LHCN-M2 (cell line): ENCODE measurements at regions not wholly inside any gene's neighbourhood (a gene's known extent, or its start where the extent isn't known, plus 50 kb on each side); places are given as distances from the start of the nearest gene placed in this dataset.
"Not testable (repeated sequence)": the region's sequence is repeated elsewhere in the genome, so short reads cannot be mapped to it uniquely, and the experiment has no call there.

Experiments used
- DNase-seq: peaks from one replicate; pipeline ENCODE4 v3.0.0-alpha.2; 2012; ENCODE audit warnings: low read depth

DNA sequence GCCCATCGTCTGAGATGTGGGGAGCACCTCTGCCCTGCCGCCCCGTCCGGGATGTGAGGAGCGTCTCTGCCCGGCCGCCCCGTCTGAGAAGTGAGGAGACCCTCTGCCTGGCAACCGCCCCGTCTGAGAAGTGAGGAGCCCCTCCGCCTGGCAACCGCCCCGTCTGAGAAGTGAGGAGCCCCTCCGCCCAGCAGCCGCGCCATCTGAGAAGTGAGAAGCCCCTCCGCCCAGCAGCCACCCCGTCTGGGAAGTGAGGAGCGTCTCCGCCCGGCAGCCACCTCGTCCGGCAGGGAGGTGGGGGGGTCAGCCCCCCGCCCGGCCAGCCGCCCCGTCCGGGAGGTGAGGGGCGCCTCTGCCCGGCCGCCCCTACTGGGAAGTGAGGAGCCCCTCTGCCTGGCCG, 267.2 kb downstream of the MEF2C start:
- not testable (repeated sequence) for DNase-seq

DNA sequence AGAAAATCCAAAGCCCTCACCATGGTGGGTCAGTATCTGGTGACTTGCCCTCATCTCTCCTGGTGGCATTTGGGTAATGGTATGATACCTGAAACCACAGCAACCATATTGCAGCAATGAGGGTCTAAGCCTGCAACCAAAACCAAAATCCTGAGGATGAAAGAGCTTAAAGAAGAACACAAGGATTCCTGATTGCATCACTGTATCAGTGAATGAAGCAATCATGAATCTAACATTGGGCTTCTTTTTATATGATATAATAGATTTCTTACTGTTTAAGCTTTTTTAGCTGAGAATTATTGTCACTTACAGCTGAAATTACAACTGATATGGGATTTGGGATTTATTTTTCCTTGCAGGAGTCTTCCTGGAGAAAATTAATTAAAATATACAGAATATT, 269.9 kb downstream of the MEF2C start:
- DNase-seq: no peak

DNA sequence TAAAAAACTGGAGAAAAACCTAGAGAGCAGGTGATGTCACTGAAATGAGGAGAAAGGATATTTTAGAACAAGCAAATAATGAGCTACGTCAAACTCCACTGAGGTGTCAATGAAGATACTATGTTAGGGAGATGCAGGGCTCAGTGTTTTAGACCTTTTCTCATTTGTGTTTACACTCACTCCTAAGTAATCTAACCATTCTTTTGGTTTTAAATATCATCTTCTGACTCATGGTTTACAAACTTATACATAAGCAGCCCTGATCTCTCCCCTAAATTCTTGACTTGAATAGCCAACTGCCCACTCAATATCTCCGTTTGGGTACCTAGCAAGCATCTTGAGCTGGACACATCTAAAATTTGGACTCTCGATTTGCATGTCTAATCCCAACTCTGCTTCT, 272.4 kb downstream of the MEF2C start:
- no peak for DNase-seq

DNA sequence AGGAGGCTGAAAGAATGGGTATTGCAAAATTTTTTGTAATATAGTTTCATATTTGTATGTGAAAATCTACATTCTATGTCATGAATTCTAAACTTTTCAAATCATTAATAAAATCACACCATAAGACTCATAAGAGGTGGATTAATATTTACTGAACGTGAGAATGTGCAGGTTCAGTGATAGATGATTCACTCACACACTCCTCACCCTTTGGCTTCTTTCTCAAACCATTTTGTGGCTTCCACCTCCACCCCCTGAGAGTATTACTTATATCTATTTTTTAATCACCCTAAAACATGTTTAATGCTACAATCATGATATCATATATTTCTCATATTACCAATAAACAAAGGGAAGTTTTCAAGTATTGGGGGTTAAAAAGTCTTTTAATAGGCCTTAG, 275.5 kb downstream of the MEF2C start:
- DNase-seq: no peak

DNA sequence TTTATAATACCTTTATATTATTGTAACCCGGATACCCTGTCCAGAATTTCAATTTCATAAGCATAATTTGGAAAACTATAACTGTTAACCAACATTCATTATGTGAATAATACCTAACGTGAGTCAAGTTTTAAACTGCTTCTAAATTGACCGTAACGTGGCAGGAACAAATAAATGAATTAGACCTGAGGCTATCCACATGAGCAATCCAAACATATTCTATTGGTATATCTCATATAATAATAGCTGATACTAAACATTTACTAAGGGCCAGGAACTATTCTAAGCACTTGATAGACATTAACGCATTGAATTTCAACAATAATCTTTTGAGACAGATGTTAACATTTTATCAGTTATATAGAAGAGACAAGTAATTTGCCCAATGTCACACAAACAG, 276.4 kb downstream of the MEF2C start:
- DNase-seq: no peak

DNA sequence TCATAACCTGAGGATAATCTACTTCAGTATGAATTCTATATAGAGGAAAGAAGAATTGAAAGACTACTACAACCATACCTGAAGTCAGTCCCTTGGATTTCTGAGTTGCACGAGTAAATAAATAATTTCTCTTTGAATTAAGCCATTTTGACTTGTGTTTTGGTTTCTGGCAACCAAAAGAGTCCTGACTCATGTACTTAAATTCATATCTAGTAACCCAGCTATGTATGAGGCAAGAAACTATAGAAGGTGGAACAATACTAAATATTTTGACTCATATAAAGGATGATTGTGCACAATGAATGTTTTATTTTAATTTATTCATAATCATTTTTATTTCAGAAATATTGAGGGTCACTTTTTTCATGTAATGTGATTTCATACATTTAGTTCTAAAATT, 276.8 kb downstream of the MEF2C start:
- DNase-seq: no peak

DNA sequence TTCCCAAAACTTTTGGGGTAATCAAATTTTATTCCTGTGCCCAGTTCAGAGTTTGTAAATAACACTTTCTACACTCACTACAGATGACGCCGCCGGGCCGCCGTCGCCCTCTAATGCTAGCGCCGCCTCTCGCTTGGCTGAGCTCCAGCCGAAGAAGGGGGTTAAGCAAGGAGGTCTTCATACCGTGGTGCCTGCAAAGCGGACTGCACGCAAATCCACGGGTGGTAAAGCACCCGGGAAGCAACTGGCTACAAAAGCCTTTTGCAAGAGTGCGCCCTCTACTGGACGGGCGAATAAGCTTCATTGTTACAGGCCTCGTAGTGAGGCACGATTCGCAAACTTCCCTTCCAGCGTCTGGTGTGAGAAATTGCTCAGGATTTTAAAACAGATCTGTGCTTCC, 280.4 kb downstream of the MEF2C start:
- no peak for DNase-seq

DNA sequence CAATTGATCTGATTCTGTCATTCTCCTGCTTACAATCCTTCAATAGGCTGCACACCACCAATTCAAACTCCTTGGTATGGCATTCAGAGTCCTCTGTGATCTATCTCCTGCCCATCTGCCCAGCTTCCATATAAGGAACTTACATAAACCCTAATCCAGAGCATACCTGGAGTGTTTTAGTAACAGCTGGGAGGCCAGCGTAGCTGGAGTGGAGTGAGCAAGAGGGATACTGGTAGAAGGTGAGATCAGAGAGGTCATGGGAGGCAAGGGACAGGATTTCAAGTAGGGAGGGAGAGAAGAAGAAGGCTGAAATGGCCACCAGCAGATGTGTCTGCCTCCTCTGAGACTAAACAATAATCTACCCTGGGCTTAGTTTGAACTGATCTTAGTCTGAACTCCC, 288.5 kb downstream of the MEF2C start:
- no peak for DNase-seq

DNA sequence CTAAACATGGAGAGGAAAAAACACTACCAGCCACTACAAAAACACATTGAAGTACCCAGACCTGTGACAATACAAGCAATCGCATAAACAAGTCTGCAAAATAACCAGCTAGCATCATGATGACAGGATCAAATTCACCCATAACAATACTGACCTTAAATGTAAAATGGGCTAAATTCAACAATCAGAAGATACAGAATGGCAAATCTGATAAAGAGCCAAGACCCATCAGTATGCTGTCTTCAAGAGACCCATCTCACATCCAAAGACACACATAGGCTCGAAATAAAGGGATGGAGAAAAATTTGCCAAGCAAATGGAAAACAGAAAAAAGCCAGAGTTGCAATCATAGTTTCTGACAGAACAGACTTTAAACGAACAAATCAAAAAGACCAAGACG, 294.4 kb downstream of the MEF2C start:
- DNase-seq: no peak

DNA sequence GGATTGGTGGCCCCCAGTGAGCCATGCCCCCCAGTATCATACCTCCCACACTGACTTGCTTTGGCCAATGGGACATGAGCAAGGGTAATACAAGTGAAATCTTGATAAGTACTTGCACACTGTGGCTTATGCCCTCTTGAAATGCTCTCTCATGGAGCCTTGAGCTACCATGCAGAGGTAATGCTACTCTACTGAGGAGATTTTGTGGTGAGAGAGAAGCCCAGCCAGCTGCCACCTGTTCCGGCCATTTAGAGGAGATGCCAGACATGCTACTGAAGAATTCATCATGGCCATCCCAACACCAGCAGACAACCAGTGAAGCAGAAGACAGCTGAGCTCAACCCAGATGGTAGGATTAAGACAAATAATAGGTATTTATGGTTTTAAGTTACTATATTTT, 299.5 kb downstream of the MEF2C start:
- DNase-seq: peak; percentile 0

DNA sequence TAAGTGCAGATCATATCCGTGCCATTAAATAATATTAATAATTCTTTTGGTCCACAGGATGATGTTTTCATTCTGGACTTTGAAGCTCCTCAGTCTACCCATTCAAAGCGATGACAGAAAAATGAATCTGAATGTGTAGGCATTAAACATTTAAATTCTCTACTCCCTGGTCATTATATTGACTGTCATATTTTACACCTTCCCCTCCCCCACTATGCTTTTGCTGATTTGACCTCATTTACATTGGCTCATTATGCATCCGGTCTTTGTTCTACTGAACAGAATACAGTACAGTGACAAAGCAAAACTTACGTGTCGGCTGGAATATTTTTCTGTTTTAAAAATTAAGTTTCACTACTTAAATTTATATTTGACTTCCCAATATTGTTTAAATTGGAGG, 289.7 kb upstream of the TMEM161B start:
- no peak for DNase-seq

DNA sequence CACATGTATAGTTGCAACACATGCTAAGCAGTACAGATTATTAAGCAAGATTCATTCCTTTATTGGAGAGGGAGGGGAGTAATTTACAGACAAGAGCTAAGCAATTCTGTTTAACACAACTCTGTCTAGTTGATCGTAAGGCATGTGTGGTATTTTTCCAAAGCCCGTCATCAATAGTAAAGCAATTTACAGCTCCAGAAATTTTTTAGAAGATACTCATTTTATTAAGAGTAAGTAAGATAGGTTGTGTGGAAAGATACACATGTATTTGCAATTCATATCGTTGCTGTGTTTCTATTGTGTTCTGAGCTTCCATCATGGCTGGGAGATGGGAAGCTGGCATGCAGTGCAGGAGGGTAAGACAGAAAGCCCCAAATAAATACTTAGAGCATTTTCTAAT, 289.2 kb upstream of the TMEM161B start:
- DNase-seq: no peak

DNA sequence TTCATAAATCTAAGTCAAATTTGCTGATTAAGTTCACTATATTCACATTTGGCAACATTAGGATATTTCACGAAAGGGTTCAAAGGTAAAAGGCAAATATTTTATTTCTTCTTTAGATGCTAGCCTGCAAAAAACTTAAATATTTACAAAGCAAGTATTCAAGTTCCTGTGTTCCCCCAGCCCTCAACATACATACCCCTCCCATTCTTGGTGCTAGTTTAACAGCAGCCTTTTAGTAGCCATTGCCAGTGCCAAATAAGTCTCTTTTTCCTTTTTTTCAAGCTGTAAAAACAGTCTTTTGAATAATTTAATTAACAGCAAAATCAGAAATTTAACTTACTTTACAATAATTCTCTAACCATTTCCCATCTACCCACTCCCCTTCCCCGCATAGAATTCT, 288.5 kb upstream of the TMEM161B start:
- DNase-seq: no peak

DNA sequence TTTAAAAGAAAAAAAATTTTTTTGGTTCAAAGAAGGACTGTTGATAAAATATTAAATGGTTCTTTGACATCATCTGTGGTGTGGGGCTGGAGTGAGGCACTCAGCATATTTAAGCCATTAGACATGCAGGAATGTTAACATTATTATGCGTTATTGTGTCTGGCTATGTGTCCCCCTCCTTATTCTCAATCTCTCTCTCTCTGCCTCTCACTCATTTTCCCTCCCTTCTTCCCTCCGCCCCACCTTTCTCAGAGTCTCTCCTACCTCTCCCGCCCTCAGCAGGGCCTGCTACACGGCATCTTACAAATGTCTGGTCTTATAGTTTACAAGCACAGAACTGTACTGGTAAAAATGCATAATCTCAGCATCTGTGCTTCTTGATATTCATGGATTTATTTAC, 287.8 kb upstream of the TMEM161B start:
- no peak for DNase-seq

DNA sequence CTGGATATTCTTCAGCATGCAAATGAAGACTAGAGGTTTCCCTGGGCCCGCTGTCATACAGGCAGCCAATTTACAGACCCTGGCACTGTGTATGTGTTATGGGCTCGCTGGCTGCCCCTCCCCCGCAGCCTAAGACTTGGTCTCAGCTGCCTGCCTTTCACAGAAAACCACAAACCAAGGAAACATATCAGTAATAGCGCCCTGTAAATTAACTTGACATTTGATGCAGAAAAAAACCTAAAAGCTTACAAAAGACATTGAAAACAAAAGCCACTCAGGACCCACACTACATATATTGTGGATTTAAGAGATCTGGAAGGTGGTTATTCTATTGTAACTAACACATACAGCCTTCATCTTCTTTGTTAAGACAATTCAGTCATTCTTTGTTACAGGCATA, 287.0 kb upstream of the TMEM161B start:
- DNase-seq: no peak

DNA sequence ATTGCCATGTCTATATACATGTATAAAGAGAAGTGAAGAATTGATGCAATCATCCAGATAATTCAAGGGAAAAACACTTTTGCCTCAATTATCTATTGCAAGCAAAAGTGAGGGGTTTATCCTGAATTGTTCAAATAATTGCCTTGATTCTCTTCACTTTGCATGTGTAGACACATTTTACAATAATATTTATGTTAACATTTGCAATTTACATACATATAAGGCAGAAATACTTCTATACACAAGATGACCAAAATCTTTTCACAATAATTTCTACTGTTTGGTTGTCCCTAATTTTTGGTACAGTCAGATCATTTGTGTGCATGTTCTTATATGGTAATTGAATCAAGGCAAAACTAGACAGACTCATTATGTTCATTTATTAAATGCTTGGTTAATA, 285.3 kb upstream of the TMEM161B start:
- no peak for DNase-seq

DNA sequence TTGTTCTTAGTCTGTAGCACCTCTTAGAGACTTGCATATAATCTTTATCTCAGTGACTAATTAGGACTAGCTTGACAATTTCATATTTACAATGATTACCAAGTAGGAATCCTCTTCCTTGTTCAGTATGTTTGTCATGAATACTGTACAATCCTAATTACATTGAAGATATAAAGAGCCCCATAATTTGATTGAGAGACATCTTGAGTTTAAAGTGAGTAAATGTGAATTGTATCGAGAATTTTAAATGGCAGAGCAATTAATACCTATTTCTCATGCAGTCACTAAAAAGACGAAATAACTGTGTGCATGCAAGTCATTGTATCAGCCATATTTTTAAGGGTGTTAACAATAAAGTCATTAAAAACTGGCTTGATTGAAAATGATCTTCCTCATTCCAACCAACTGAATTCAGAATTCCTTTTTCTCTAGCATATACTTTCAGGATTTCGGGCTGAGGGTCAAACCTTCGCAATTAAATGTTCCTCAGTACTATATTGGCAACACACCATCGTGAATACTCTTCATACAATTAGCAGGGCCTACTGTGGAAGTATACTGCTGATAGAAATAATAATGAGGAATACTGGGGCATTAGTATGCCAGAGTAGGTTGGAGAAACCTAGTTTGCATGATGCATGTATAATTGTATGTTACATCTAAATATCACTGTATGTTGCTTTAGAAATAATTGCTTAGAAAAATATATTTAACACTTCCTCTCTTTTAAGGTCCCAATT, 284.7 kb upstream of the TMEM161B start:
- DNase-seq: no peak

DNA sequence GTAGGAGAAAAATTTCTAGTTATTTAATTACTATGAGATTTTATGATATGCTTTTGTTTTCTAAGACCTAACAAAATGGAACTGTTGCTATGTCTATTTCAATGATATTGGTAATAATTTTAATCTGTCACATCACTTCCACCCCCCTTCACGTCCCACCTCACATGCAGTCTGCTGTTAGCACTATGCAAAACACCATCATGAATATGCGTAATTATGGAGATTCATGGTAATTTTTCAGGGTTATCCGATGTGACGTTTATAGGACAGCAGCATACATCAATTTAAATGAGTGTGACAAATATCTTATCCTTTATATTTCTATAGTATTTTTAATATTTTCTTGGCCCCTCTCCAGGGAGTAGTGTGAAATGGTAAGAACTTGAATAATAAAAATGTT, 283.8 kb upstream of the TMEM161B start:
- no peak for DNase-seq

DNA sequence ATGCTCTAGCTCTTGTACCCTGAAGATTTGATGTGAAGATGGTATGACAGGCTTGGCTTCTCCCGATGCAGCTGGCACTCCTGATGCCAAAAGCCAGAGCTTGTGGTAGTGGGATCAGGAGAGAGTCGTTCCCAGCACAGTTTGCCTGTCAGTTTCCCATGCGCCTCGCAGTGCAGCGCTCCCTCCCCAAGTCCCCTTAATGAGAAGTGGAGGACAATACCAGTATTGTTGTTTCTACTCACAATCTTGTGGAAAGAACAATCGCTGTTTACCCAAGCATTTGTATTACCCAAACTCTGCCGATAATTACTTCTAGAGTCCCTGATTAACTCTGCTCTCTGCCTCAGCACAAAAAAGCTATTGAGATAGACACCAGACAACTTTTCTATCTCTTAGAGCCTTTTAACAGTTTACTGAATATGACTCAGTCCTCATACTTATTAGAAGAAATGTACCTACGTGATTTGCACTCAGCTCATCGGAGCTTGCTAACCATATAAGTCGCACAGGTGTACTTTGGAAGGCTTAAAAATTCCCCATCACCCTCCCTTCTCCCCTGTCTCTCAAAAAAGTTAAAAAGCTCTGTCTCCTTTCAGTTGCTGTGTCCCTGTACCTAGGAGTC, 283.2 kb upstream of the TMEM161B start:
- DNase-seq: no peak

DNA sequence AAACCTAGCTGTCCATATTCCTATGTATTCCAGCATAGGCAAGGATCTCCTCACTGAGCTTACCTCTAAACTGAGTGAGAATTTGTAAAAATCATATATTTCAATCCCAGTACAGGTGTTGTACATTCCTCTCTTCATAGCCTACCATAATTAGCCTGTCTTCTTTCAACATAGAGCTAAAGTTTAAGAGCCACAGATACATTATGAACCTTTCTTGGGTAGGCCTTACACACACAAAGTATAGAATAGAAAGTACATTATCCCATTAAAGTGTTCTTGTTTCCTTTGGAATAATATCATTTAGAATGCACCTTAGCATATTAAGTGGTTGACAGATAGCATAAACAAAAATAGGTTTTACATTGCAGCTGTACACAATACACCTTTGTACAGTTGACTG, 282.1 kb upstream of the TMEM161B start:
- no peak for DNase-seq

DNA sequence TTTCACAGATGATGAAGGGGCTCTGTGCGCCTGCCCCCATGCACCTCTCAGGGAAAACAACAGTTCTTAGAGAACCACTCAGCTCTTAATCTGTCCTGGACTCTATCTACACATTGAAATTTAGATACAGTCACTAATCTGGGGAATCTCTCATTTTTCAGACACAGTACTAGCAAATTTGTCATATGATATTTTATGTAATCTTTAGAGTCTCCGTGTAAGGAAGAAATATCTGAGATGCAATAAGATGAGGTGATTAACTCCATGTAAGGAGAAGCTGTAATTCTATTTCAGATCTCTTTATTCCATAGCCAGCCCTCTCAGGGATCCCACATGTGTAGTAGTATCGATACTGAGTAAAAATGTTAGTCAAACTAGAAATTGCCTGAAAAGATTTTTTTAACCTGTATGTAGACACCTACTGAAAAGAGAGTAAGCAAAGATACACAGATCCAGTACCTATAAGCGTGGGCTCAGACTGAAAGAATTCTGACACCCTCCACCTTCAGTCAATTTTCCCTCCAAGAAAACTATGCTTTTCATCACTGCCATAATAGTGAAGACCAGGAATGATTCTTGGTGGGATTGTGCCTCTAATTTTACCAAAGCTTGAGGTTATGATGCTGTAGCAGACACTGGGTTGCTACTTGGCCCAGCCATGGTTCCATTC, 279.6 kb upstream of the TMEM161B start:
- DNase-seq: no peak

DNA sequence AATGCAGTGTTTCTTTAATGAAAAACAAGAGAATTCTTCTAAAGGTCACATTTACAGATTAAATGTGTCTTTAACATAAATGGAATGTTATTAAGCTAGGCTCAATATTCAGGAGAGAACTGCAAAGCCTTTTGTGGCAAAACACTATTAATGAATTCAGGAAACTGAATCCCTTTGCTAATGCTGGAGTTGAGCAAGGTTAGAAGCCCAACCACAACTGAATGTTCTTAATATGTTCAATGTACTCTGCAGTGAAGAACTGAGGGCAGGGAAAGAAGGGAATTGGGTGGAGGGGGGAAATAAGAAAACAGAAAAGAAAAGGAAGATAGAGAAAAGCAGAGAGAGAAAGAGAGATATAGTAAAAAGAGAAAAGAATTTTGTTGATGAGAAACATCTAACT, 276.7 kb upstream of the TMEM161B start:
- DNase-seq: no peak

DNA sequence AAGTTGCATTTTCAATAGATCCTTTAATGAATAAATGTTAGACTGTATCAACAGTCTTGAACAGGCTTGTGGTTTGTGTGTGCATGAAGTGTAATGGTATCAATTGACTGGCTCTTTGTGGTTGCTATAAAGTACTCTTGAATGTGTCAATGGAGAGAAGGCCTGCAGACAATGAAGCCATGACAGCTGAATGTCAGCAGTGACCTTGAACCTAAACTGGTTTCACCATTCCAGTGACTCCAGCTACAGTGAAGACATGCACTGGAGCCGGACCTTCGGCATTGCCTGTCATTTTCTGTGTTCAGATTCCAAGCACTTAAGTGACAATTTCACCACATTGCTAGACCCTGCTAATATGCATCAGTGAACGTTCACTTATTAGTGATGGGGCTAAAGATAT, 276.0 kb upstream of the TMEM161B start:
- DNase-seq: no peak
